DOHH2 (cell line): ENCODE measurements at regions not wholly inside any gene's neighbourhood (a gene's known extent, or its start where the extent isn't known, plus 50 kb on each side); places are given as distances from the start of the nearest gene placed in this dataset.

ENCODE experiments used
- H3F3A ChIP-seq: fragments of 200-600 bp; sonication (generic), shearing (Covaris generic); 2 replicates; pipeline ENCODE4 v1.6.0; 2016; ENCODE audit warnings: antibody characterized with exemption, mild to moderate bottlenecking; ENCODE audit not compliant: control insufficient read depth, insufficient read depth
- H3K27ac ChIP-seq: fragments of 200-600 bp; sonication (generic); 2 replicates; pipeline ENCODE4 v1.5.1; 2014; ENCODE audit warnings: low read depth, mild to moderate bottlenecking, low read length, moderate library complexity
- H3K27me3 ChIP-seq: fragments of 200-600 bp; sonication (generic); 2 replicates; pipeline ENCODE4 v1.6.1; 2014; ENCODE audit warnings: mild to moderate bottlenecking, low read length, mixed read lengths; ENCODE audit not compliant: control insufficient read depth
- H3K36me3 ChIP-seq: fragments of 200-600 bp; sonication (generic); 2 replicates; pipeline ENCODE4 v1.6.1; 2014; ENCODE audit warnings: mild to moderate bottlenecking, low read length, moderate library complexity, mixed read lengths; ENCODE audit not compliant: control insufficient read depth
- H3K4me1 ChIP-seq: fragments of 200-600 bp; sonication (generic); 2 replicates; pipeline ENCODE4 v1.6.1; 2014; ENCODE audit warnings: mild to moderate bottlenecking, low read length, mixed read lengths; ENCODE audit not compliant: control insufficient read depth
- H3K4me2 ChIP-seq: fragments of 200-600 bp; sonication (generic); 2 replicates; pipeline ENCODE4 v1.6.0; 2014; ENCODE audit warnings: mild to moderate bottlenecking, low read length, moderate library complexity
- H3K4me3 ChIP-seq: fragments of 200-600 bp; sonication (generic); 2 replicates; pipeline ENCODE4 v1.5.1; 2014; ENCODE audit warnings: mild to moderate bottlenecking, low read length, mixed read lengths
- H3K79me2 ChIP-seq: fragments of 200-600 bp; sonication (generic); 2 replicates; pipeline ENCODE4 v1.6.1; 2014; ENCODE audit warnings: mild to moderate bottlenecking, low read length, mixed read lengths; ENCODE audit not compliant: control insufficient read depth
- H3K9me2 ChIP-seq: fragments of 200-600 bp; sonication (generic); replicated peaks from 2 replicates; pipeline ENCODE4 v1.6.1; 2014; ENCODE audit warnings: mild to moderate bottlenecking, low read length, mixed read lengths; ENCODE audit not compliant: control insufficient read depth
- H3K9me3 ChIP-seq: fragments of 200-600 bp; sonication (generic); 2 replicates; pipeline ENCODE4 v1.6.1; 2014; ENCODE audit warnings: antibody characterized with exemption, low read length, mixed read lengths; ENCODE audit not compliant: control insufficient read depth, insufficient read depth
- H4K20me1 ChIP-seq: fragments of 200-600 bp; sonication (generic); 2 replicates; pipeline ENCODE4 v1.6.0; 2014; ENCODE audit warnings: low read depth, mild to moderate bottlenecking, antibody characterized with exemption, low read length, moderate library complexity; ENCODE audit not compliant: control insufficient read depth, insufficient read depth
- EZH2phosphoT487 ChIP-seq: fragments of 200-600 bp; sonication (generic); IDR thresholded peaks from 2 replicates; pipeline ENCODE4 v1.6.1; 2017; ENCODE audit warnings: borderline replicate concordance, mild to moderate bottlenecking, antibody characterized with exemption, low read length, moderate library complexity, mixed read lengths
- TF ChIP-seq, protein P1 (sequence below): fragments of 200-600 bp; sonication (generic); IDR thresholded peaks from one replicate; pipeline ENCODE4 v1.5.1; 2014; ENCODE audit warnings: antibody characterized with exemption, mild to moderate bottlenecking, low read depth, low read length; ENCODE audit not compliant: poor library complexity, severe bottlenecking

DNA sequence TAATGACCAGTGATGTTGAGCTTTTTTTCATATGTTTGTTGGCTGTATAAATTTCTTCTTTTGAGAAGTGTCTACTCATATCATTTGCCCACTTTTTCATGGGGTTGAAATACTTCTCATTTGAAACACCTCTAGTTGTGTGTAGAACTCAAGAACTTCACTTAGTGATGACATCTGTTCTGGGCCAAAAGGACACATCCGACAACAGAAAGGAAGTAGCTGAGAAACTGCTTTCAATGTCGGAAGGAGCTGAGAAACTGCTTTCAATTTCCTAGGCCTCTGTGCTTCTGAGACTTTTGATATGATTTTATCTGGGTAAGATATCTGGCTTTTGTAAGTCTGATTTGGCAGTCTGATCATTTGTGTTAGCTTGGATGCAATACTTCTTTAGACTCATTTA lies 635.3 kb downstream of the TMTC2 start:
- no peaks in the 10 kb centered on the region for H3K79me2 ChIP-seq
- no peaks in the 10 kb centered on the region for H3K4me1 ChIP-seq
- H3K36me3 ChIP-seq = no peaks in the 10 kb centered on the region
- no peak overlapping the region for H3K4me2 ChIP-seq
- H3K4me3 ChIP-seq = no peak overlapping the region
- H3K9me3 ChIP-seq = no peaks in the 10 kb centered on the region
- no peaks in the 10 kb centered on the region for H3K9me2 ChIP-seq
- H3K27me3 ChIP-seq = no peaks in the 10 kb centered on the region
- H3K27ac ChIP-seq = no peak overlapping the region
- no peaks in the 10 kb centered on the region for H4K20me1 ChIP-seq
- TF ChIP-seq EZH2phosphoT487 = no peak
- TF ChIP-seq, protein P1, sequence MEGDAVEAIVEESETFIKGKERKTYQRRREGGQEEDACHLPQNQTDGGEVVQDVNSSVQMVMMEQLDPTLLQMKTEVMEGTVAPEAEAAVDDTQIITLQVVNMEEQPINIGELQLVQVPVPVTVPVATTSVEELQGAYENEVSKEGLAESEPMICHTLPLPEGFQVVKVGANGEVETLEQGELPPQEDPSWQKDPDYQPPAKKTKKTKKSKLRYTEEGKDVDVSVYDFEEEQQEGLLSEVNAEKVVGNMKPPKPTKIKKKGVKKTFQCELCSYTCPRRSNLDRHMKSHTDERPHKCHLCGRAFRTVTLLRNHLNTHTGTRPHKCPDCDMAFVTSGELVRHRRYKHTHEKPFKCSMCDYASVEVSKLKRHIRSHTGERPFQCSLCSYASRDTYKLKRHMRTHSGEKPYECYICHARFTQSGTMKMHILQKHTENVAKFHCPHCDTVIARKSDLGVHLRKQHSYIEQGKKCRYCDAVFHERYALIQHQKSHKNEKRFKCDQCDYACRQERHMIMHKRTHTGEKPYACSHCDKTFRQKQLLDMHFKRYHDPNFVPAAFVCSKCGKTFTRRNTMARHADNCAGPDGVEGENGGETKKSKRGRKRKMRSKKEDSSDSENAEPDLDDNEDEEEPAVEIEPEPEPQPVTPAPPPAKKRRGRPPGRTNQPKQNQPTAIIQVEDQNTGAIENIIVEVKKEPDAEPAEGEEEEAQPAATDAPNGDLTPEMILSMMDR = no peak
- H3F3A ChIP-seq = no peaks in the 10 kb centered on the region

DNA sequence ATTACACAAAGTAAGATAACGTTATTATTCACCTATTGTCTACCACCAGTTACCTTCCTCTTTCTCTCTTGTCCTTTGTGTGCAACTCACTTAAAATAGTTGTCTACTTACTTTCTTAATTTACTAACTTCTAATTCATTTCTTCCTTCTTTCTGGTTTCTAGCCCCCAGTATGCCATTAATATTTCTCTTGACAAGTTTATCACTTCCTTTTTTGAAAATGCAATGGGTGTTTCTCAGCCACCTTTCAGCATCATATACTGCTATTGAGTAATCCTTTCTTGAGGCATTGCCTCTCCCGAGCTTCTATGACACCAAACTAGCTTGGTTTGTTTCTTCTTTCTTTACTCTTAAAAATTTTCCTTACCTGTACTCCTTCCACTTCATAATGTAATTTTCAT lies 633.6 kb downstream of the TMTC2 start:
- Histone ChIP-seq H3K4me3 (no peak overlapping the region), H3K4me2 (no peak overlapping the region), H3K4me1 (no peaks in the 10 kb centered on the region)

DNA sequence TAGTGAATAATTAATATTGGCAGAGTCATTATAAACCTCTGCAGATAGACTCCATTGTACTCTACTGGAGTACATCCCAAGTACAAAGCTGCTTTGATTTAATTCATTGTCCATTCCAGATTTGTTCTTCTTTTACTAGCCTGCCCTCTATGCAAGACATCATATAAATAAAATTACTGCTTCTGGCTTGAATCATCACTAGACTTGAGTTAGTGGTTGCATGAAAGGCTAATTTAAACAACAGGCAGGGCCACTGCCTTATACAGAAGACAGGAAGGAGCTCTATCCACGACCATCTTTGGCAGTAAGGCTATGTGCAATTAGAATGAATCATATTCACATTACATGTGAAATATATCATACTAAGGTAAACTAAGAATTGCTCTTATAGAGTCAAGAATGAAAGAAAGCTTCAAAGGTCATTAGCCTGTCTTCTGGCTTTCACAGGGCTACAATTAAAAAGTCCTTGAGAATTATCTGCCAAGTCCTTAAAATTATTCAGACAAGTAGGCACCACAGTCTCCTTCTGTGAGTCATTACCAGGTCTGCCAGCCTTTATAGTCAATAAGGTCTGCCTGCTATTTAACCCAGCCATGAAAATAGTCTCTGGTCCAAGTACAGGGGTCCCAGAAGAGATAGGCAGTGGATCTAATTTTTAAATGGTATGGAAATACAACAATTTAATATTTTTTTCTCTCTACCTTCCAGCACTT lies 631.8 kb downstream of the TMTC2 start:
- no peak for TF ChIP-seq EZH2phosphoT487
- TF ChIP-seq, protein P1 = no peak
- Histone ChIP-seq H3K4me3 (no peak overlapping the region), H3K27me3 (no peaks in the 10 kb centered on the region), H3K36me3 (no peaks in the 10 kb centered on the region), H3K4me1 (no peaks in the 10 kb centered on the region), H3K79me2 (no peaks in the 10 kb centered on the region), H4K20me1 (no peaks in the 10 kb centered on the region), H3K27ac (no peak overlapping the region), H3K9me3 (no peaks in the 10 kb centered on the region), H3F3A (no peaks in the 10 kb centered on the region), H3K4me2 (no peak overlapping the region), H3K9me2 (no peaks in the 10 kb centered on the region)

More for the DNA sequence above, 633.6 kb downstream of the TMTC2 start:
- Histone ChIP-seq H4K20me1 (no peaks in the 10 kb centered on the region), H3K27ac (no peak overlapping the region), H3K27me3 (no peaks in the 10 kb centered on the region), H3F3A (no peaks in the 10 kb centered on the region), H3K9me3 (no peaks in the 10 kb centered on the region), H3K79me2 (no peaks in the 10 kb centered on the region), H3K36me3 (no peaks in the 10 kb centered on the region), H3K9me2 (no peaks in the 10 kb centered on the region)
- no peak for TF ChIP-seq EZH2phosphoT487
- TF ChIP-seq, protein P1 = no peak
